ENCODE measurements at regions not wholly inside any gene's neighbourhood (a gene's known extent, or its start where the extent isn't known, plus 50 kb on each side); places are given as distances from the start of the nearest gene placed in this dataset.

GRCh38 chr4:187309456-187309855, 585.8 kb upstream of the FAT1 start:
- no peak for FAIRE-seq
- TF ChIP-seq POLR2A (IDR thresholded peaks at IDR 0.05; ENCODE audit: low read depth, low read length), result no peak
- no peak for DNase-seq (ENCODE audit: insufficient read length, low spot score)

GRCh38 chr4:187312299-187312698, 588.6 kb upstream of the FAT1 start:
- DNase-seq (ENCODE audit: insufficient read length, low spot score) (no peak), FAIRE-seq (no peak)
- TF ChIP-seq POLR2A (IDR thresholded peaks at IDR 0.05; ENCODE audit: low read depth, low read length), result no peak

DNA sequence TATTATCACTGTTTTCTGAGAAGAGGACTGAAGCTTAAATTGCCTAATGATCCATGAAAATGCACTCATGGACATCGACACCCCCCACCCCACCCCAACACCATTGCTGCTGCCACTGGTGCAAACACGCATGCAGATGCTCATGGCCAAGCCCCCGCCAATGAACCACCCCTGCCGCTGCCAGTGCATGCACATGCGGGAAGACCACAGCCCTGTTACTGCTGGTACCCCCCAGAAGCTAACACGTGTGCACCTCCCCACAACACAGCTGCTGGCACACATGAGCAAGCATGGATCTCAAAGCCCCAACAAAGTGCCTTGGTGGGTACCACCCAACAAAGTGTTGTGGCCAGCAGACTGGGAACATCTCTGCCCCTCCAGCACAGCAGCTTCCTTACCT, 594.1 kb upstream of the FAT1 start:
- DNase-seq (ENCODE audit: insufficient read length, low spot score) (no peak), FAIRE-seq (no peak)
- TF ChIP-seq POLR2A (IDR thresholded peaks at IDR 0.05; ENCODE audit: low read depth, low read length), result no peak

- FAIRE-seq, result no peak
- no peak for DNase-seq (ENCODE audit: insufficient read length, low spot score)
- TF ChIP-seq POLR2A (IDR thresholded peaks at IDR 0.05; ENCODE audit: low read depth, low read length), result no peak
Observed at GRCh38 chr4:187321711-187322110, 598.1 kb upstream of the FAT1 start.

GRCh38 chr4:187332141-187332540, 608.5 kb upstream of the FAT1 start:
- TF ChIP-seq POLR2A (IDR thresholded peaks at IDR 0.05; ENCODE audit: low read depth, low read length), result no peak
- no peak for FAIRE-seq

DNA sequence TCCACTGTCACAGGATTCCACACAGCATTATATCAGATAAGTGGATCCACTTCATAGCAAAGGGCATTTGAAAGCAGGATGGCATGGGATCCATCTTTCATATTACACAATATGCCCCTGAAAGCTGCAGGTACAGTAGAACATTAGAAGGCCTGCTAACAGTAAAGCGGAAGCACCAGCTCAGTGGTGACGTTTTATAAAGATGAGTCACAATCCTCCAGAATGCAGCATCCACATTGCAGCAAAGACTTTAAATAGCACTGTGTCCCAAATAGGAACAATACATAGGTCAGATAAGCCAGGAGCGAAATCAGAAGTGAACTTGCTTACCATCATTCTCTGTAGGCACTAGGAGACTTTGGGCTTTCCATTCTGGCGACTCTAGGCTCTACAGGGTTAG, 609.5 kb upstream of the FAT1 start:
- FAIRE-seq (no peak), DNase-seq (ENCODE audit: insufficient read length, low spot score) (no peak)
- no peak for TF ChIP-seq POLR2A (IDR thresholded peaks at IDR 0.05; ENCODE audit: low read depth, low read length)

More at GRCh38 chr4:187332141-187332540, 608.5 kb upstream of the FAT1 start:
- no peak for DNase-seq (ENCODE audit: insufficient read length, low spot score)

GRCh38 chr4:187335339-187335738, 611.7 kb upstream of the FAT1 start:
- TF ChIP-seq POLR2A (IDR thresholded peaks at IDR 0.05; ENCODE audit: low read depth, low read length), result no peak
- no peak for FAIRE-seq
- DNase-seq (ENCODE audit: insufficient read length, low spot score), result no peak

DNA sequence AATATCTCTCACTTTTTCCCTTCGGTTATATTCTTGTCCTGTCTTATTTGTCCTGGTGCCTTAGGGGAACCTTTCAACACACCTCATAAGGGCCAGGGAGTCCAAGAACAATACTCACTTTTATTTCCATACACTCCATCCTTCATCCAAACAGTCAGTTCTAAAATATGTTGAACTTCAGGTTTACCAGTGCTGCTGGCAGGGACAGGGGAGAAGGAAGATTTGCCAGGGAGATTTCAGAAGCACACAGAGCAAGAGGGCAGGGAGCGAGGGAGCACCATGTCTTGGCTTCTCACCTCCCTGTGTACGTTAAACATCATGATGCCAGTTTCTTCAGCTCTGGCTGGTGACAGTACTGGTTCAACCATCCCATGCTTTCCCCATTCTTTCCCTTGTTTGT, 631.1 kb upstream of the FAT1 start:
- DNase-seq (ENCODE audit: insufficient read length, low spot score), result no peak
- no peak for FAIRE-seq
- TF ChIP-seq POLR2A (IDR thresholded peaks at IDR 0.05; ENCODE audit: low read depth, low read length), result no peak

DNA sequence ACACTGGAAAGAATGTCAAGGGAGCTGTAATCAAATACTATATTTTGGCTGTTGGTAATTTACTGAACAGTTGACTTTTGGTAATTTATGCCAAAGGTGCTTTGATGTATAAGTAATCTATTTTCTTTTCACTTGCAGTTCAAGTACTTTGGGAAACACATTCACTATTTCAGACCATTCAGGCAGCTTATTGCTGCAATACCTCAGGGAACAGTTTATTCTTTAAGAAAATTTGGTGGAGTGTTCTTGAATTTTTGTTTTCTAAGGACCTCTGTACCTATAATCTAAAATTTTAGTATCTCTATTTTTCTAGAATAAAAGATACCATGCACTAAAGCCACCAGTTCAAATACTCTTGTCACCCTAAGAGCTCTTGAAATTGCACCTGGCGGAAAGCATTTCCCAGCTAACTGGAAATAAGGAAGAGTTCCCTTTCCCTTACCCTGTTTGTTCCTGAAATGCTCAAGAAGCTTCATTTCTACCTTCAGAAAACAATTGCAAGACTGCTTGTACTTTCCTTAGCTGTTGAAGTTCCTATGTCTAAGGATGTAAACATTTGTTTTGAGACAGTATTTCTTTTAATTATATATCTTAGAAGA, 633.5 kb upstream of the FAT1 start:
- TF ChIP-seq POLR2A (IDR thresholded peaks at IDR 0.05; ENCODE audit: low read depth, low read length), result no peak
- FAIRE-seq (no peak), DNase-seq (ENCODE audit: insufficient read length, low spot score) (no peak)

- FAIRE-seq, result no peak
- no peak for TF ChIP-seq POLR2A (IDR thresholded peaks at IDR 0.05; ENCODE audit: low read depth, low read length)
- DNase-seq (ENCODE audit: insufficient read length, low spot score), result no peak
Observed at GRCh38 chr4:187357821-187358220, 634.2 kb upstream of the FAT1 start.

GRCh38 chr4:187362937-187363857, 632.4 kb upstream of the ZFP42 start:
- no peak for TF ChIP-seq POLR2A (IDR thresholded peaks at IDR 0.05; ENCODE audit: low read depth, low read length)
- no peak for FAIRE-seq

GRCh38 chr4:187364401-187364800, 631.2 kb upstream of the ZFP42 start:
- no peak for FAIRE-seq
- DNase-seq (ENCODE audit: insufficient read length, low spot score), result no peak

More at GRCh38 chr4:187362937-187363857, 632.4 kb upstream of the ZFP42 start:
- DNase-seq (ENCODE audit: insufficient read length, low spot score), result no peak

DNA sequence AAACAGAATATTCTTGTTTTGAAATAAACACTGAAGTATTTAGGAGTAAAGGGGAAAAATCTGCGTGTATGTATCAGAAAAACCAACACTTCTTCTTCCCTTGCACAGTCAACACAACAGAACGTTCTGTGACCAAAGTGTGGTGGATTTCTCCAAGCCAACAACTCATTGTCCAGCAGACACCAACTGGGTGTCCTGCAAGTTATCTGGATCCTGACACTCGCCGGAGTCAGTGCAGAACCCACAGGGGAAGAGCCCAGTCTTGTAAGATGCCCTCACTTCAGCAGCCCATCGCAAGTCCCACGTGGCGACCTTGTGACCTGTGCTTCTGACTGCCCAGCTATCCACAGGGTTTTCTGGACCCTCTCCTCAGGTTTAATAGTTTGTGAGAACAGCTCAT, 630.7 kb upstream of the ZFP42 start:
- no peak for TF ChIP-seq POLR2A (IDR thresholded peaks at IDR 0.05; ENCODE audit: low read depth, low read length)
- no peak for DNase-seq (ENCODE audit: insufficient read length, low spot score)
- FAIRE-seq, result no peak

More at GRCh38 chr4:187364401-187364800, 631.2 kb upstream of the ZFP42 start:
- TF ChIP-seq POLR2A (IDR thresholded peaks at IDR 0.05; ENCODE audit: low read depth, low read length), result no peak

- no peak for TF ChIP-seq POLR2A (IDR thresholded peaks at IDR 0.05; ENCODE audit: low read depth, low read length)
- FAIRE-seq (no peak), DNase-seq (ENCODE audit: insufficient read length, low spot score) (no peak)
Observed at GRCh38 chr4:187366530-187366929, 629.0 kb upstream of the ZFP42 start.

- DNase-seq (ENCODE audit: insufficient read length, low spot score) (no peak), FAIRE-seq (no peak)
- no peak for TF ChIP-seq POLR2A (IDR thresholded peaks at IDR 0.05; ENCODE audit: low read depth, low read length)
Observed at GRCh38 chr4:187370918-187371317, 624.7 kb upstream of the ZFP42 start.
